ENCODE measurements at regions not wholly inside any gene's neighbourhood (a gene's known extent, or its start where the extent isn't known, plus 50 kb on each side); places are given as distances from the start of the nearest gene placed in this dataset.
"Not testable (repeated sequence)": the region's sequence is repeated elsewhere in the genome, so short reads cannot be mapped to it uniquely, and the experiment has no call there.

GRCh38 chr9:129561594-129562281, 59.2 kb downstream of the C9orf50 start:
- DNase-seq = no peak

DNA sequence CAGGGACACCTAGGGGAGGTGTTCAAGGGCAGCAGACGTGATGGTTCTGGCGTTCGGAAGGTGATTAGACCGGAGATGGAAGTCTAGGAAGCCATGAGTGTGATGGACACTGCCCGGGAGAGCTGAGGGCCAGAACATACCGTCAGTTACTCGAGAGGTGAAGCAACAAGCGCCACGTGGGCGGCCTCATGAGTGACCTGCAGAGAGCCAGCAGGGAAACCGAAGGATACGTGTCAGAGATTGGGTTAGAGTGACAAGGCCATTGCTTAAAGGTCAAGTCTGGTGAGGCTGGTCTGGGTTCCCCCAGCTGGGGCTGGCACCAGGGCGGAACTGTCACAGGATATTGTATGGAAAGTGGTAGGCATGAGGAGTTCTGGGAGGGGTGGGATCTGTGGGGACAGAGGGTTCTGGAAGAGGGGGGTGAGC, 60.0 kb downstream of the C9orf50 start:
- DNase-seq = no peak

DNA sequence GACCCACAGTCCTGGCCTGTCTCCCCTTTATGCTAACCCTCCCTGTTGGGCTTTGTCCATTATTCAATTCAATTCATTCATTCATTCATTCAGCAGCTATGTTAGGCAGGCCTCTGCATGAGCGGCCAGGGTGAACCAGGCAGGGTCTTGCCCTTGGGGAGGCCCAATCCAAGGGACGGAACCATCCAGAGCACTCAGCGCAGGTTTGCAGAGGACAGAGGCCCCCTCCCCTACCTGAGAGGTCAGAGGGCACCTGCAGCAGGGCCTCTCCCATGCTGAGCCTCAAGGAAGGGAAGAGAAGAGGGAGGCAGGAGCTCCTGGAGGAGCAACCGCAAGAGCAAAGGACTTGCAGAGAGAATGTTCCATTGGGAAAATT, 61.4 kb downstream of the C9orf50 start:
- no peak for DNase-seq

- no peak for DNase-seq
Observed at GRCh38 chr9:129558551-129559505, 62.1 kb downstream of the C9orf50 start.

- no peak for DNase-seq
Observed at GRCh38 chr9:129558063-129558550, 62.8 kb downstream of the C9orf50 start.

GRCh38 chr9:129557192-129558036, 63.5 kb downstream of the C9orf50 start:
- DNase-seq = no peak

DNA sequence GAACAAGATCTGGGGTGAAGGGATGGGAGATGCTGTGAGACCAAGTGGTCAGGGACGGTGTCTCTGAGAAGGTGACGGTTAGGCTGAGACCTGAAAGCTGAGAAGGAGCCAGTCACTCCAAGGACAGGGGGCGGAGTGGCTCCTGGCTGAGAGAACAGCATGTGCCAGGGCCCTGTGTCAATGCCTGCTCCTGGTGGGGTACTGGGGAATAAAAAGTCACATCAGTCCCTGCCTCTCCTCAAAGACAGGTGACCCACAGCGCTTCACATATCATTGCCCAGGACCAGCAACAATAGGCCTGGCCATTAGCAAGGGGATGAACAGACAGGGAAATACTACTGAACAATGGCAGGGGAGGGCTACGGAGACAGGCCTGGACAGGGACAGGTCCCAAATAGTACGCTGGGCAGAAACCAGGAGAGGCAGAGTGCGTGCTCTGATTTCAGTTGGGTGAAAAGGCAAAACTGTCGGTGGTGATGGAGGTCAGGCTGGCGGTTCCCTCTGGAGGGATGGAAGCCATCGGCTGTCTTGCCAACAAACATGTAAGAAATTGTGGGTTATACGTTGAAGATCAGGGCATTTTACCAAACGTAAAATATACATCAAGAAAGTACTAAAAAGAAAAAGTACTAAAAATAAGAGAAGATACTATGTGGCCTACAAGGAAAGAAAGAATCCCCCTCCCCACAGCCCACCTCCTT, 64.3 kb downstream of the C9orf50 start:
- DNase-seq = no peak

- no peak for DNase-seq
Observed at GRCh38 chr9:129555512-129556215, 65.2 kb downstream of the C9orf50 start.

GRCh38 chr9:129554649-129555048, 66.3 kb downstream of the C9orf50 start:
- no peak for DNase-seq

DNA sequence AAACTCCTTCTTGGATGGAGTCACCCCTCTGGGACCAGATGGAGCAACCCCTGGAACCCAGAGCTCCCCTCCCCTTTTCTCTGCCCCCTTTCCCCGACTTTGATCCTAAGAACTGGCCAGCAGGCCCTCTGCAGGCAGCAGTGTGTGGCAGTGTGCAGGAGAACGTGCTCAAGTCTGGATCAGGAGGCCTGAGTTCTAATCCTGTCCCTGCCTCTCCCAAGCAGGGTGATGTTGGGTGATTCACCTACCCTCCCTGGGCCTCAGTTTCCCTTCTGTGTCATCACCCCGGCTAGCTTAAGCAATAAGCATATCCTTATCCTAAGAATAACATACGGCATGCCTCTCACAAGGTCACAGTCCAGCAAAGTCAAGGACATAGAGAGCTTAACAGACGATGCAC, 67.6 kb downstream of the C9orf50 start:
- DNase-seq = no peak

- DNase-seq = no peak
Observed at GRCh38 chr9:129552064-129552463, 68.8 kb downstream of the C9orf50 start.

- no peak for DNase-seq
Observed at GRCh38 chr9:129551393-129551973, 69.4 kb downstream of the C9orf50 start.

DNA sequence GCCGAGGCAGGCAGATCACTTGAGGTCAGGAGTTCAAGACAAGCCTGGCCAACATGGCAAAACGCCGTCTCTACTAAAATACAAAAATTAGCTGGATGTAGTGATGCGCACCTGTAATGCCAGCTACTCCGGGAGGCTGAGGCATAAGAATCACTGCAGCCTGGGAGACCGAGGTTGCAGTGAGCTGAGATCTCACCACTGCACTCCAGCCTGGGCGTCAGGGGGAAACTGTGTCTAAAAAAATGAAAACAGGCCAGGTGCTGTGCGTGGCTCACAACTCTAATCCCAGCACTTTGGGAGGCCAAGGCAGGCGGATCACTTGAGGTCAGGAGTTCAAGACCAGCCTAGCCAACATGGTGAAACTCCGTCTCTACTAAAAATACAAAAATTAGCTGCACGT, 69.9 kb downstream of the C9orf50 start:
- not testable (repeated sequence) for DNase-seq

DNA sequence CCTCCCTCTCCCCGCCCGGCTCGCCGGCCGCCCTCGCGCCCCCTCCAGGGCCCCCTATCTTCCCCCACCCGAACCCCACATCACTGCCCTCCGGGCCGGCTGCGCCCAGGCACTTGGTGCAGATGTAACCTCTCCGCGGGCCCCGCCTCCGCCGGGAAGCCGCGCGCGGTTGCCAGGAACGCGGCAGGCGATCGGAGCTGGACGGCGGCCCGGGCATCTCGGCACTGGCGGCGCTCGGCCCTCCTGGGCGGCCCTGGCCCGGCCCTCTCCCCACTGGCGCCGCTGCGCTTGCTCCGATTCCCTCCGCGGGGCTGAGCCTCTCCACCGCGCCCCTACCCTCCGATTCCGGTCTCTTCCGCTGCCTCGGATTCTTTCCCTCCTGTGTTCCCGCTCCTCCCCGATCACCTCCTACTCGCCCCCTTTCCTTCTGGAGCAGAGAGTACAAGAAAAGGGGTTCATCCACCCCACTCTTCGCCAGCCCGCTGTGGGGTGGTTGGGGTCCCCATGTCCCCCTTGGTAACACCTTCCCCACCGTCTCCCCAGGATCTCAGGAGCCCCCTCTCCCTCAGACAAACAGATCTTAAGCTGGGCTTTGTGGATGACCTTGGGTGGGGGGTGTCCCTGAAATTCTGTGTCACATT, 70.6 kb downstream of the C9orf50 start:
- DNase-seq = peak in 1 of 2 experiments; percentile 19

DNA sequence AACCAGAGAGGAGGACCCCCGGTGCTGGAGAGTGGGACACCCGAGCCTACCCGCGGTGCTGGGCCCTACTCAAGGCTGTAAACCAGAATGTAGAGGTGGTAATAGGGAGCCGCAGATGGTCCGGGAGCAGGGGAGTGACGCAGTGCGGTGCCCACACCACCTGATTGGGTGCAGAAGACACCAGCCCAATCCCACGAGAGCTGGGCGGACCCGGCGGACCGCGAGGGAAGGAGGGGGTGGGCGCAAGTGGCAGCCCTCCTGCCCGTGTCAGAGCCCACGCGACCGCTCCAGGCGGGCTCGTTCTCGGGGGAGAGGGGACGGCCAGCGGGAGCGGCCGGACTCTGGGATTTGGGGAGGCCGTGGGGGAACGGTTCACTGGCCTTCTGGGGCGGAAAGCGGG, 71.2 kb downstream of the C9orf50 start:
- DNase-seq = no peak

DNA sequence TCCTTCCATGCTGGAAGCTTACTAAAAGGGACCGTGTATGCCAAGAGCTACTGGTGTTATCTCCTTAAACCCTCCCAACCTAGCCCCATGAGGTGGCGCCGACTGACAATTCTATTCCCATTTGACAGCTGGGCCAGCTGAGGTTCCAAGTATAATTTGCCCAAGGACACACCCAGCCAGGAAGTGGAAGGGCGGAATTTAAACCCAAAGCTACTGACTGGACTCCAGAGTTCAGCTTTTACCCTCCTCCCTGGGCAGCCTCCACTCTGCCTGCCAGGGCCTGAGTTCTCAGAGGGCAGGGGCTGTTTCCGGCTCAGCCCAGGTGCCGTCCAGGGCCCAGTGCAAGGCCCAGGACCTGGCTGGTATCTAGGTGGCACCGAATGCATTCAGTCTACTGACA, 71.8 kb downstream of the C9orf50 start:
- no peak for DNase-seq

- DNase-seq = no peak
Observed at GRCh38 chr9:129548571-129549135, 72.2 kb downstream of the C9orf50 start.

DNA sequence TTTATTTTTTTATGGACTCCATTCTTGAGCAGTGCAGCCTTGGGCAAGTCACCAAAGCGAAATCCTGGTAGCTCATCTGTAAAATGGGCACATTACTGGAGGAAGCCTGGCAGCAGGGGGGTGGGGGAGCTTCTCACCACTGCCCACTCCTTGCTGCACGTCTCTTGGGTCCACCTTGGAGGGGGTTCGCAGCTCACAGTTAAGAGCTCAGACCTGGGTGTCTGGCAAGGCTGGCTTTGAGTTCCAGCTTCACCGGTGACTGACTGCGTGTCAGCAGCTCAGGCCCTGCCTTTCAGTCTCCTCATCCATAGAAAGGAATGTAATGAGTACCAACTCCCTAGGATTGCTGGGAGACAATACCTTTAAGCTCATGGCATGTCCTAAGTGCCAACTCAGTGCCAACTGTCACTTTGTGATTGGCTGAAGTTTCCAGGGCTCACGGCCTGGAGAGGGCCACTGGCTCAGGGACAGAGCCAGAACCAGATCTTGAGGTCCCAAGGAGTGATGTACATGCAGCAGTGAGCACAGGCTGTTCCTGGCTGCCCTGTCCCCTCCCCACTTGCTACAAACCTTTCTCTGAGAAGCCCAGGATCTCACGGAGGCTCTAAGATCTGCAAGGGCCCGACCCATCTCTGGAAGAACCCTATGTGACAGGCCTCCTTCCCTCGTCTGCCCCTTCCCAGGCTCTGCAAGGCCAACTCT, 72.9 kb downstream of the C9orf50 start:
- no peak for DNase-seq

DNA sequence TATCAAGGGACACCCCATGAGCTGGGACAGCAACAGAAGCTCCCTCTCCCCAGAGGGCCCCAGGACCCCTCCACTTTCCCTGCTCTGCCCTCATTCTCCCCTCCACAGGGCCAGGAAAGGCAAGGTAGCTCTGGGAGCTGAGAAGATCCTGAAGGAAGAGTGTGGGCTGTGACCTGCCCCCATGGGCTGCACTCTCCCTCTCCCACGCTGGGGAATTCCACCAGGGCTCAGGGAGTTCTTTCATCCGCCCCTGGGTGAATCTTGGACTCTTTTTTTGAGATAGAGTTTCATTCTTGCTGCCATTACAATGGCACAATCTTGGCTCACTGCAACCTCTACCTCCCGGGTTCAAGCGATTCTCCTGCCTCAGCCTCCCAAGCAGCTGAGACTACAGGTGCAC, 73.8 kb downstream of the C9orf50 start:
- no peak for DNase-seq

GRCh38 chr9:129545876-129546275, 75.0 kb downstream of the C9orf50 start:
- not testable (repeated sequence) for DNase-seq
